ENCODE measurements at regions not wholly inside any gene's neighbourhood (a gene's known extent, or its start where the extent isn't known, plus 50 kb on each side); places are given as distances from the start of the nearest gene placed in this dataset.

- TF ChIP-seq CTCF (IDR thresholded peaks at IDR 0.05): no peak
- no peak for TF ChIP-seq ZFX (IDR thresholded peaks at IDR 0.05; ENCODE audit: borderline replicate concordance)
Measured at GRCh38 chr2:64238799-64239198, 94.6 kb upstream of the PELI1 start.

Measured in 22Rv1 (cell line).